HG03060 (cell line): ENCODE measurements at regions not wholly inside any gene's neighbourhood (a gene's known extent, or its start where the extent isn't known, plus 50 kb on each side); places are given as distances from the start of the nearest gene placed in this dataset.

Source experiments
- ATAC-seq: cut with Tn5 transposase; IDR thresholded peaks from one replicate; pipeline ENCODE4 v1.9.1; 2021; ENCODE audit warnings: low read depth, moderate number of reproducible peaks; ENCODE audit not compliant: unreplicated experiment

- no peak for ATAC-seq
Observed at GRCh38 chr5:89996890-89997289, 412.7 kb downstream of the CETN3 start.

- ATAC-seq, result no peak
Observed at GRCh38 chr5:89996335-89996734, 413.2 kb downstream of the CETN3 start.

- no peak for ATAC-seq
Observed at GRCh38 chr5:89994266-89994665, 415.3 kb downstream of the CETN3 start.

GRCh38 chr5:89992201-89992600 lies 417.4 kb downstream of the CETN3 start:
- no peak for ATAC-seq

GRCh38 chr5:89991592-89991991 lies 418.0 kb downstream of the CETN3 start:
- ATAC-seq, result no peak

GRCh38 chr5:89989776-89990175 lies 419.8 kb downstream of the CETN3 start:
- ATAC-seq, result no peak

GRCh38 chr5:89988998-89989655 lies 420.4 kb downstream of the CETN3 start:
- no peak for ATAC-seq

- ATAC-seq, result no peak
Observed at GRCh38 chr5:89988129-89988810, 421.3 kb downstream of the CETN3 start.

GRCh38 chr5:89983216-89983615 lies 426.3 kb downstream of the CETN3 start:
- ATAC-seq, result no peak

GRCh38 chr5:89981878-89982773 lies 427.4 kb downstream of the CETN3 start:
- no peak for ATAC-seq

GRCh38 chr5:89981021-89981420 lies 428.5 kb downstream of the CETN3 start:
- ATAC-seq, result no peak

- no peak for ATAC-seq
Observed at GRCh38 chr5:89973516-89973915, 436.0 kb downstream of the CETN3 start.

GRCh38 chr5:89972901-89973300 lies 436.7 kb downstream of the CETN3 start:
- ATAC-seq, result no peak

- no peak for ATAC-seq
Observed at GRCh38 chr5:89968958-89969381, 440.6 kb downstream of the CETN3 start.

- no peak for ATAC-seq
Observed at GRCh38 chr5:89967771-89968444, 441.6 kb downstream of the CETN3 start.

GRCh38 chr5:89956838-89957237 lies 452.7 kb downstream of the CETN3 start:
- ATAC-seq, result no peak

- no peak for ATAC-seq
Observed at GRCh38 chr5:89954916-89955315, 454.6 kb downstream of the CETN3 start.

- no peak for ATAC-seq
Observed at GRCh38 chr5:89951876-89952275, 457.7 kb downstream of the CETN3 start.

- no peak for ATAC-seq
Observed at GRCh38 chr5:89950234-89950633, 459.3 kb downstream of the CETN3 start.

- no peak for ATAC-seq
Observed at GRCh38 chr5:89948977-89949376, 460.6 kb downstream of the CETN3 start.

GRCh38 chr5:89946916-89947315 lies 462.6 kb downstream of the CETN3 start:
- ATAC-seq, result no peak
